HEK293 (cell line): ENCODE measurements at regions not wholly inside any gene's neighbourhood (a gene's known extent, or its start where the extent isn't known, plus 50 kb on each side); places are given as distances from the start of the nearest gene placed in this dataset.

ENCODE experiments used
- SETDB1 ChIP-seq: IDR thresholded peaks from one replicate; pipeline ENCODE4 v1.6.1; 2017; ENCODE audit warnings: mild to moderate bottlenecking, low read length, moderate library complexity, mixed read lengths; ENCODE audit not compliant: insufficient read length
- YY2 ChIP-seq: fragments of 450-650 bp; formaldehyde crosslinking; IDR thresholded peaks from 2 replicates; pipeline ENCODE4 v1.5.1; 2016; ENCODE audit warnings: missing biosample characterization, missing genetic modification characterization
- ZBTB17 ChIP-seq: fragments of 450-650 bp; formaldehyde crosslinking; IDR thresholded peaks from 2 replicates; pipeline ENCODE4 v1.5.1; 2016; ENCODE audit warnings: missing biosample characterization, missing genetic modification characterization
- ZNF223 ChIP-seq: fragments of 450-650 bp; formaldehyde crosslinking; IDR thresholded peaks from 2 replicates; pipeline ENCODE4 v1.5.1; 2016; ENCODE audit warnings: missing biosample characterization, missing genetic modification characterization
- ZNF626 ChIP-seq: fragments of 450-650 bp; sonication (Bioruptor Pico); formaldehyde crosslinking; IDR thresholded peaks from 2 replicates; pipeline ENCODE4 v1.5.1; 2018; ENCODE audit warnings: missing biosample characterization, missing genetic modification characterization, inconsistent platforms
- ZNF777 ChIP-seq: fragments of 450-650 bp; formaldehyde crosslinking; IDR thresholded peaks from 2 replicates; pipeline ENCODE4 v1.5.1; 2017; ENCODE audit warnings: missing biosample characterization, missing genetic modification characterization, borderline replicate concordance
- TF ChIP-seq, protein P1 (sequence below): fragments of 450-650 bp; formaldehyde crosslinking; IDR thresholded peaks from 2 replicates; pipeline ENCODE4 v1.5.1; 2016; ENCODE audit warnings: missing biosample characterization, missing genetic modification characterization
- TF ChIP-seq, protein P2 (sequence below): fragments of 450-650 bp; formaldehyde crosslinking; optimal IDR thresholded peaks from 2 replicates; pipeline ENCODE3; 2016; ENCODE audit warnings: missing biosample characterization, mild to moderate bottlenecking, missing genetic modification characterization
- TF ChIP-seq, protein P3 (sequence below): fragments of 450-650 bp; formaldehyde crosslinking; IDR thresholded peaks from 2 replicates; pipeline ENCODE4 v1.5.1; 2016; ENCODE audit warnings: missing biosample characterization, missing genetic modification characterization

DNA sequence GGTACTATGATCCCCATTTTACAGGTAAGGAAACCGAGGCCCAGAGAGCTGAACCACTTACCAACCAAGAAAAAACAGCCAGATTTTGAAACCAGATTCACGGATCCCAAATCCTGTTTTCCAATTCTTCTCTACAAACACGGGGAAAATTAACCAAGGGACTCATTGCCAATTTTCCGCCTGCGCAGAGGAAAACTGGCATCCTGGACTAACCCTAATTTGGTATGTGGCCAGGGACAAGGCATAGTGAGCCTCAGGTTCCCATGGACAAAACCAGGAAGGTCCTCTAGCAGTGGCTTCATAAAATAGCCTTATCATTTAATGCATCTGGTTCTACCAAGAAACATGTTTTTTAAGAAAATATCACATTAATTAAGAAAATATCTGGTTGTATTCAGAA lies 517.3 kb downstream of the MED13L start:
- TF ChIP-seq ZNF626 (tag by site-specific recombination), result no peak
- TF ChIP-seq, protein P1, sequence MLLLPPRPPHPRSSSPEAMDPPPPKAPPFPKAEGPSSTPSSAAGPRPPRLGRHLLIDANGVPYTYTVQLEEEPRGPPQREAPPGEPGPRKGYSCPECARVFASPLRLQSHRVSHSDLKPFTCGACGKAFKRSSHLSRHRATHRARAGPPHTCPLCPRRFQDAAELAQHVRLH (tag by site-specific recombination), result no peak
- no peak for TF ChIP-seq ZNF223 (tag by site-specific recombination)
- TF ChIP-seq, protein P2, sequence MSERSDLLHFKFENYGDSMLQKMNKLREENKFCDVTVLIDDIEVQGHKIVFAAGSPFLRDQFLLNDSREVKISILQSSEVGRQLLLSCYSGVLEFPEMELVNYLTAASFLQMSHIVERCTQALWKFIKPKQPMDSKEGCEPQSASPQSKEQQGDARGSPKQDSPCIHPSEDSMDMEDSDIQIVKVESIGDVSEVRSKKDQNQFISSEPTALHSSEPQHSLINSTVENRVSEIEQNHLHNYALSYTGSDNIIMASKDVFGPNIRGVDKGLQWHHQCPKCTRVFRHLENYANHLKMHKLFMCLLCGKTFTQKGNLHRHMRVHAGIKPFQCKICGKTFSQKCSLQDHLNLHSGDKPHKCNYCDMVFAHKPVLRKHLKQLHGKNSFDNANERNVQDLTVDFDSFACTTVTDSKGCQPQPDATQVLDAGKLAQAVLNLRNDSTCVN (tag by site-specific recombination), result no peak
- TF ChIP-seq ZBTB17, result no peak
- no peak for TF ChIP-seq SETDB1
- TF ChIP-seq ZNF777 (tag by site-specific recombination), result no peak
- TF ChIP-seq, protein P3, sequence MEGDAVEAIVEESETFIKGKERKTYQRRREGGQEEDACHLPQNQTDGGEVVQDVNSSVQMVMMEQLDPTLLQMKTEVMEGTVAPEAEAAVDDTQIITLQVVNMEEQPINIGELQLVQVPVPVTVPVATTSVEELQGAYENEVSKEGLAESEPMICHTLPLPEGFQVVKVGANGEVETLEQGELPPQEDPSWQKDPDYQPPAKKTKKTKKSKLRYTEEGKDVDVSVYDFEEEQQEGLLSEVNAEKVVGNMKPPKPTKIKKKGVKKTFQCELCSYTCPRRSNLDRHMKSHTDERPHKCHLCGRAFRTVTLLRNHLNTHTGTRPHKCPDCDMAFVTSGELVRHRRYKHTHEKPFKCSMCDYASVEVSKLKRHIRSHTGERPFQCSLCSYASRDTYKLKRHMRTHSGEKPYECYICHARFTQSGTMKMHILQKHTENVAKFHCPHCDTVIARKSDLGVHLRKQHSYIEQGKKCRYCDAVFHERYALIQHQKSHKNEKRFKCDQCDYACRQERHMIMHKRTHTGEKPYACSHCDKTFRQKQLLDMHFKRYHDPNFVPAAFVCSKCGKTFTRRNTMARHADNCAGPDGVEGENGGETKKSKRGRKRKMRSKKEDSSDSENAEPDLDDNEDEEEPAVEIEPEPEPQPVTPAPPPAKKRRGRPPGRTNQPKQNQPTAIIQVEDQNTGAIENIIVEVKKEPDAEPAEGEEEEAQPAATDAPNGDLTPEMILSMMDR (tag by site-specific recombination), result no peak
- TF ChIP-seq YY2 (tag by site-specific recombination), result no peak
